Esophagus squamous epithelium (tissue), 5 donors: ENCODE measurements at regions not wholly inside any gene's neighbourhood (a gene's known extent, or its start where the extent isn't known, plus 50 kb on each side); places are given as distances from the start of the nearest gene placed in this dataset.

Experiments used
- DNase-seq: peaks from one replicate; lab custom pipeline; 2025; lab: John Stamatoyannopoulos, UW
- H3K27ac ChIP-seq, 4 donors: fragments of 200-600 bp; sonication (generic); one replicate each; pipeline ENCODE4 v1.5.1; 2016 to 2019; ENCODE audit warnings: mild to moderate bottlenecking in 1 of 4
- H3K27me3 ChIP-seq, 4 donors: fragments of 200-600 bp; sonication (generic); 1 replicate in 3 of 4; 2 replicates in 1 of 4; pipeline versions ENCODE4 v1.5.1 to v1.6.0; 2017 to 2021; ENCODE audit warnings: antibody characterized with exemption in 1 of 4
- H3K36me3 ChIP-seq, 3 donors: fragments of 200-600 bp; sonication (generic); one replicate each; pipeline ENCODE4 v1.5.1; 2016 to 2019
- H3K4me1 ChIP-seq, 3 donors: fragments of 200-600 bp; sonication (generic); one replicate each; pipeline ENCODE4 v1.5.1; 2017 to 2019
- H3K4me3 ChIP-seq, 4 donors: fragments of 200-600 bp; sonication (generic); 1 replicate in 3 of 4; 2 replicates in 1 of 4; pipeline ENCODE4 v1.5.1; 2016 to 2019; ENCODE audit warnings: mild to moderate bottlenecking in 2 of 4, moderate library complexity in 1 of 4
- H3K9me3 ChIP-seq, 3 donors: fragments of 200-600 bp; sonication (generic); one replicate each; pipeline ENCODE4 v1.5.1; 2016 to 2019
- CTCF ChIP-seq, 6 experiments: fragments of 450-650 bp in 4 of 6; fragments of 200-600 bp in 2 of 6; sonication (generic) in 2 of 6; IDR thresholded peaks; one replicate each; pipeline ENCODE4 v1.5.1; 2016 to 2019; ENCODE audit warnings: antibody characterized with exemption in 6 of 6, mild to moderate bottlenecking in 4 of 6, moderate library complexity in 4 of 6
- POLR2A ChIP-seq, 4 donors: fragments of 450-650 bp; IDR thresholded peaks; one replicate each; pipeline ENCODE4 v1.6.1; 2017; ENCODE audit warnings: antibody characterized with exemption in 4 of 4, mild to moderate bottlenecking in 4 of 4, moderate library complexity in 3 of 4
- WGBS, 2 donors: methylation state at CpG; one replicate each; pipeline ENCODE4 v1.1.5; 2018; 5-methylcytosine and 5-hydroxymethylcytosine counted together
- intact Hi-C: fragments of 100-400 bp; cut with DNase I; formaldehyde crosslinking; loops from one replicate; pipeline ENCODE4 v1.15.0; 2022
- donor health status: DM: yes; HTN: yes; CAD: no.

- WGBS, 2 donors = 72 to 79% methylated on average over 4 of the region's 4 CpGs
- Histone ChIP-seq H3K27ac (no peak overlapping the region), H3K4me1 (peaks cover 0 to 21% (median 0%) of the 10 kb centered on the region in 3 donors), H3K9me3 (no peaks in the 10 kb centered on the region), H3K36me3 (no peaks in the 10 kb centered on the region), H3K4me3 (no peak overlapping the region), H3K27me3 (no peaks in the 10 kb centered on the region)
- TF ChIP-seq CTCF (IDR thresholded peaks at IDR 0.05) (no peak), POLR2A (IDR thresholded peaks at IDR 0.05) (no peak)
- intact Hi-C loops = no loop called here
- DNase-seq = no peak
These were observed 202.7 kb upstream of the SLC35B3 start for GRCh38 chr6:8637896-8638597.

- peak overlapping the region in 3 of 4 donors; percentile 35 to 62 (median 40) for H3K27ac ChIP-seq
- no peak for DNase-seq
- TF ChIP-seq CTCF (IDR thresholded peaks at IDR 0.05) (no peak), POLR2A (IDR thresholded peaks at IDR 0.05) (no peak)
- H3K4me3 ChIP-seq = no peak overlapping the region
- WGBS, 2 donors = 18 to 26% methylated on average over 3 of the region's 3 CpGs
- no peaks in the 10 kb centered on the region for H3K27me3 ChIP-seq
- no peaks in the 10 kb centered on the region for H3K36me3 ChIP-seq
- peaks cover 0 to 44% (median 6%) of the 10 kb centered on the region in 3 donors for H3K4me1 ChIP-seq
- intact Hi-C loops = no loop called here
- no peaks in the 10 kb centered on the region for H3K9me3 ChIP-seq
These were observed 198.4 kb upstream of the SLC35B3 start for GRCh38 chr6:8633762-8634161.

- TF ChIP-seq POLR2A (IDR thresholded peaks at IDR 0.05) = no peak
- TF ChIP-seq CTCF (IDR thresholded peaks at IDR 0.05) = no peak
- no peak for DNase-seq
- 22 to 32% methylated on average over 1 of the region's 1 CpG for WGBS, 2 donors
- peak overlapping the region; percentile 49 to 81 (median 68) for H3K27ac ChIP-seq
- H3K4me1 ChIP-seq = peaks cover 0 to 51% (median 15%) of the 10 kb centered on the region in 3 donors
- H3K27me3 ChIP-seq = no peaks in the 10 kb centered on the region
- H3K9me3 ChIP-seq = no peaks in the 10 kb centered on the region
- H3K4me3 ChIP-seq = no peak overlapping the region
- H3K36me3 ChIP-seq = no peaks in the 10 kb centered on the region
- intact Hi-C loops = no loop called here
These were observed 193.4 kb upstream of the SLC35B3 start for GRCh38 chr6:8628736-8629135.

- Histone ChIP-seq H3K27ac (peak overlapping the region; percentile 48 to 81 (median 68)), H3K27me3 (no peaks in the 10 kb centered on the region), H3K4me1 (peaks cover 0 to 45% (median 15%) of the 10 kb centered on the region in 3 donors), H3K9me3 (no peaks in the 10 kb centered on the region), H3K4me3 (no peak overlapping the region), H3K36me3 (no peaks in the 10 kb centered on the region)
- intact Hi-C loops = no loop called here
- no peak for TF ChIP-seq POLR2A (IDR thresholded peaks at IDR 0.05)
- no peak for TF ChIP-seq CTCF (IDR thresholded peaks at IDR 0.05)
- no peak for DNase-seq
These were observed 192.7 kb upstream of the SLC35B3 start for GRCh38 chr6:8628063-8628462.

GRCh38 chr6:8627085-8627861 lies 191.9 kb upstream of the SLC35B3 start:
- intact Hi-C loops = no loop called here
- H3K4me3 ChIP-seq = no peak overlapping the region
- WGBS, 2 donors = 63 to 68% methylated on average over 2 of the region's 2 CpGs
- H3K27me3 ChIP-seq = no peaks in the 10 kb centered on the region
- peak overlapping the region; percentile 48 to 81 (median 70) for H3K27ac ChIP-seq
- DNase-seq = no peak
- H3K9me3 ChIP-seq = no peaks in the 10 kb centered on the region
- TF ChIP-seq POLR2A (IDR thresholded peaks at IDR 0.05) (no peak), CTCF (IDR thresholded peaks at IDR 0.05) (no peak)
- peaks cover 0 to 37% (median 15%) of the 10 kb centered on the region in 3 donors for H3K4me1 ChIP-seq
- H3K36me3 ChIP-seq = no peaks in the 10 kb centered on the region
